H1 (cell line): ENCODE measurements at regions not wholly inside any gene's neighbourhood (a gene's known extent, or its start where the extent isn't known, plus 50 kb on each side); places are given as distances from the start of the nearest gene placed in this dataset.

Experiments used
- CTCF ChIA-PET: fragments of 300-600 bp; sonication (Branson Sonifier 250); formaldehyde crosslinking; loops from one replicate; lab custom pipeline; 2021; ENCODE audit not compliant: partially characterized antibody; lab: Charles Lee
- POLR2A ChIA-PET: fragments of 300-600 bp; sonication (Branson Sonifier 250); formaldehyde crosslinking; loops from one replicate; lab custom pipeline; 2021; ENCODE audit warnings: inconsistent platforms; ENCODE audit not compliant: partially characterized antibody; lab: Charles Lee
- DNase-seq, 2 experiments: peaks; one replicate each; pipeline versions ENCODE4 v3.0.0 to v3.0.0-alpha.2; 2010 to 2022; ENCODE audit warnings: low spot score in 2 of 2, low read depth in 1 of 2, mixed read lengths in 1 of 2
- FAIRE-seq: peaks from 2 replicates; lab custom pipeline; 2011; peaks lifted over from hg19 to GRCh38; lab: Jason Lieb, UNC
- H2AFZ ChIP-seq: 2 replicates; pipeline ENCODE4 v1.8.1; 2012; ENCODE audit warnings: low read length, inconsistent platforms
- H2AK5ac ChIP-seq: 2 replicates; pipeline ENCODE4 v1.6.1; 2013; ENCODE audit warnings: low read depth, low read length
- H2BK120ac ChIP-seq: replicated peaks from 2 replicates; pipeline ENCODE3; 2013; ENCODE audit warnings: low read depth, low read length, inconsistent platforms
- H2BK12ac ChIP-seq: 2 replicates; pipeline ENCODE4 v1.6.1; 2013; ENCODE audit warnings: low read depth, low read length
- H2BK15ac ChIP-seq: 2 replicates; pipeline ENCODE4 v1.6.1; 2013; ENCODE audit warnings: low read length
- H2BK20ac ChIP-seq: 2 replicates; pipeline ENCODE4 v1.6.1; 2013; ENCODE audit warnings: low read length
- H2BK5ac ChIP-seq: 2 replicates; pipeline ENCODE4 v1.6.1; 2013; ENCODE audit warnings: low read depth, low read length
- H3K14ac ChIP-seq: 2 replicates; pipeline ENCODE4 v1.6.1; 2013; ENCODE audit warnings: inconsistent platforms; ENCODE audit not compliant: insufficient read length
- H3K18ac ChIP-seq: 2 replicates; pipeline ENCODE4 v1.6.1; 2013; ENCODE audit warnings: low read length; ENCODE audit errors: extremely low read depth
- H3K23ac ChIP-seq: 2 replicates; pipeline ENCODE4 v1.6.1; 2013; ENCODE audit warnings: inconsistent platforms; ENCODE audit not compliant: insufficient read length
- H3K23me2 ChIP-seq: 2 replicates; pipeline ENCODE4 v1.6.1; 2013; ENCODE audit warnings: low read depth, low read length
- H3K27ac ChIP-seq: 2 replicates; pipeline ENCODE4 v1.6.1; 2011; ENCODE audit warnings: low read depth, low read length, inconsistent platforms
- H3K27me3 ChIP-seq, 4 experiments: replicated peaks in 1 of 4; 1 replicate in 1 of 4; 2 replicates in 3 of 4; pipeline versions ENCODE4 v1.6.1 to v1.8.1; 2011 to 2013; ENCODE audit warnings: low read length in 3 of 4, mild to moderate bottlenecking in 3 of 4, inconsistent platforms in 2 of 4, mixed read lengths in 2 of 4, moderate library complexity in 1 of 4; ENCODE audit not compliant: control insufficient read depth in 3 of 4, insufficient read depth in 3 of 4; ENCODE audit errors: extremely low read depth in 1 of 4
- H3K36me3 ChIP-seq, 4 experiments: 2 replicates each; pipeline versions ENCODE4 v1.6.1 to v1.8.1; 2011 to 2013; ENCODE audit warnings: mild to moderate bottlenecking in 4 of 4, low read length in 3 of 4, moderate library complexity in 2 of 4, control low read depth in 1 of 4, inconsistent platforms in 1 of 4; ENCODE audit not compliant: insufficient read depth in 4 of 4, control insufficient read depth in 2 of 4
- H3K4ac ChIP-seq: replicated peaks from 2 replicates; pipeline ENCODE3; 2013; ENCODE audit warnings: low read length, low read depth, mixed read lengths, inconsistent platforms; ENCODE audit not compliant: insufficient read length
- H3K4me1 ChIP-seq, 4 experiments: replicated peaks in 1 of 4; 1 replicate in 1 of 4; 2 replicates in 3 of 4; pipeline versions ENCODE4 v1.6.1 to v1.8.1; 2011 to 2013; ENCODE audit warnings: low read length in 3 of 4, inconsistent platforms in 2 of 4, mixed read lengths in 1 of 4; ENCODE audit not compliant: insufficient read depth in 4 of 4, control insufficient read depth in 3 of 4
- H3K4me2 ChIP-seq, 2 experiments: 2 replicates each; pipeline versions ENCODE4 v1.6.1 to v1.8.1; 2011 to 2013; ENCODE audit warnings: low read depth in 2 of 2, low read length in 2 of 2, control low read depth in 1 of 2, inconsistent platforms in 1 of 2, mild to moderate bottlenecking in 1 of 2; ENCODE audit not compliant: insufficient read depth in 1 of 2
- H3K4me3 ChIP-seq, 4 experiments: fragments of 200-600, 300-600 bp in 1 of 4; sonication (generic), shearing (Covaris generic), sonication (Bioruptor Twin) in 1 of 4; 2 replicates each; pipeline versions ENCODE4 v1.5.1 to v1.8.1; 2011 to 2016; ENCODE audit warnings: low read length in 4 of 4, low read depth in 3 of 4, control low read depth in 2 of 4, inconsistent platforms in 2 of 4, mild to moderate bottlenecking in 2 of 4, mixed read lengths in 1 of 4, moderate library complexity in 1 of 4; ENCODE audit not compliant: insufficient read depth in 2 of 4; ENCODE audit errors: extremely low read depth in 1 of 4
- H3K56ac ChIP-seq: replicated peaks from 2 replicates; pipeline ENCODE3; 2013; ENCODE audit warnings: low read depth, mild to moderate bottlenecking, mixed read lengths, low read length, inconsistent platforms; ENCODE audit not compliant: insufficient read length
- H3K79me1 ChIP-seq: 2 replicates; pipeline ENCODE4 v1.6.1; 2013; ENCODE audit warnings: low read depth, low read length, control low read depth
- H3K79me2 ChIP-seq, 2 experiments: 2 replicates each; pipeline versions ENCODE4 v1.6.1 to v1.8.1; 2012 to 2013; ENCODE audit warnings: low read length in 2 of 2, mild to moderate bottlenecking in 2 of 2, inconsistent platforms in 1 of 2; ENCODE audit not compliant: insufficient read depth in 2 of 2, control insufficient read depth in 1 of 2
- H3K9ac ChIP-seq, 4 experiments: replicated peaks in 1 of 4; 1 replicate in 1 of 4; 2 replicates in 3 of 4; pipeline versions ENCODE4 v1.6.1 to v1.8.1; 2011 to 2013; ENCODE audit warnings: low read depth in 3 of 4, low read length in 3 of 4, control low read depth in 2 of 4, mild to moderate bottlenecking in 2 of 4, moderate library complexity in 2 of 4, inconsistent platforms in 1 of 4; ENCODE audit errors: extremely low read depth in 1 of 4
- H3K9me3 ChIP-seq, 2 experiments: 2 replicates each; pipeline versions ENCODE4 v1.6.1 to v1.8.1; 2012 to 2013; ENCODE audit warnings: mild to moderate bottlenecking in 2 of 2, moderate library complexity in 2 of 2, control low read depth in 1 of 2, inconsistent platforms in 1 of 2, low read depth in 1 of 2, low read length in 1 of 2, mixed read lengths in 1 of 2; ENCODE audit not compliant: insufficient read depth in 2 of 2
- H4K20me1 ChIP-seq, 2 experiments: replicated peaks in 1 of 2; 2 replicates each; pipeline versions ENCODE3 to v1.8.1; 2011 to 2013; ENCODE audit warnings: inconsistent platforms in 2 of 2, low read length in 2 of 2, mild to moderate bottlenecking in 1 of 2; ENCODE audit not compliant: insufficient read depth in 2 of 2, control insufficient read depth in 1 of 2
- H4K5ac ChIP-seq: 2 replicates; pipeline ENCODE4 v1.6.1; 2013; ENCODE audit warnings: low read length, low read depth, mixed read lengths, inconsistent platforms; ENCODE audit not compliant: insufficient read length
- H4K8ac ChIP-seq: 2 replicates; pipeline ENCODE4 v1.8.0; 2013; ENCODE audit warnings: mild to moderate bottlenecking, moderate library complexity, low read length, inconsistent platforms; ENCODE audit not compliant: insufficient read depth; ENCODE audit errors: extremely low read depth
- H4K91ac ChIP-seq: replicated peaks from 2 replicates; pipeline ENCODE3; 2013; ENCODE audit warnings: low read length, mixed read lengths, inconsistent platforms; ENCODE audit not compliant: insufficient read length
- BRCA1 ChIP-seq: IDR thresholded peaks from 2 replicates; pipeline ENCODE4 v1.6.1; 2012; ENCODE audit warnings: low read depth, low read length, improper control_type of control experiment
- CBX8 ChIP-seq: fragments of 300-800, 300-1000 bp; sonication (generic); IDR thresholded peaks from 2 replicates; pipeline ENCODE4 v1.7.1; 2016; ENCODE audit warnings: low read depth, low read length, borderline replicate concordance
- CTBP2 ChIP-seq: IDR thresholded peaks from 2 replicates; pipeline ENCODE4 v1.7.0; 2011; ENCODE audit warnings: borderline replicate concordance, mild to moderate bottlenecking, moderate library complexity, mixed read lengths, low read length; ENCODE audit not compliant: insufficient read depth, insufficient read length
- WGBS, 2 experiments: shearing (Covaris generic) in 1 of 2; methylation state at CpG; one replicate each; pipeline versions ENCODE4 v1.1.6 to v1.1.7; 2013 to 2015; ENCODE audit warnings: low lambda C conversion rate in 2 of 2, mixed read lengths in 2 of 2, inconsistent platforms in 1 of 2, low coverage in 1 of 2, missing lambda C conversion rate in 1 of 2; ENCODE audit not compliant: insufficient replicate concordance in 2 of 2, insufficient coverage in 1 of 2, insufficient read length in 1 of 2; ENCODE audit errors: extremely low coverage in 1 of 2, missing lambda C conversion rate in 1 of 2; 5-methylcytosine and 5-hydroxymethylcytosine counted together

DNA sequence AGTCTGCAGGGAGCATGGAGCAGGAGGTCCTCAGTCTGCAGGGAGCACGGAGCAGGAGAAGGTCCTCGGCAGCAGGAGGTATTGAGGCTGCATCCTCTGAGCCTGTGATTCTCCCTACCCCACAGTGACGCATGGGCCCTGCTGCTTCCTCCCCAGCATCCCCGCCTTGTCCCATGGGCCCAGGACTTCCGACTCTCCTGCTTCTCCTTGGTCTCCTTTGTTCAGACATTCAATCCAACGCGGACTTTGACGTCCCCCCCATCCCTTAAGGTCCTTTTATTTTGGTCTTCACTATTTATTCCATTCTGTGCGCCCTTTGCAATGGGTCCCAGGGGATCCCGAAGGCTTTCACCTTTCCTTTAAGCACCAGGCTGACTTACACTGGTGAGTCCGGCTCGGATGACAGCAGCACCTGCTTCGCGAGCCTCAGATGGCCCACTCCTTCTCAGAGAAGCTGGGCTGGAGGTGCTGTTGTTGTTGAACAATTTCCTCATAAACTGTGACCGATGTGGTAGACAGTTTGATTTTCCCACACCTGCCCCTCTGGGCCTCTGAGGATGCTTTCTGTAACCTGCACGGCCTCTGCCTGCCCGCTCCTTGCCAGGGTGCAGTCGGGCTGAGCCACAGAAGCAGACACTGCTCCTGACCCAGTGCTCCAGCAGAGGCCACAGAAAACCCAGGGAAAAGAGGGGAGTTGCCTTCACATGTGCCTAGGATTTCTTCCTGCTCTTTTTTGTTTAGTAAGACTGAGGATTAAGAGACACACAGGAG is 407.2 kb upstream of the SHH start:
- Histone ChIP-seq H3K4me2 (no peak overlapping the region), H4K91ac (no peak overlapping the region)
- FAIRE-seq = no peak

More for the DNA sequence above, 407.2 kb upstream of the SHH start:
- TF ChIP-seq CBX8 (no peak), CTBP2 (no peak), BRCA1 (no peak)
- H3K36me3 ChIP-seq = no peaks in the 10 kb centered on the region
- H4K5ac ChIP-seq = no peak overlapping the region
- no peak overlapping the region for H4K8ac ChIP-seq
- no peak overlapping the region for H2BK12ac ChIP-seq
- no peak overlapping the region for H3K9ac ChIP-seq
- no peak overlapping the region for H3K4ac ChIP-seq
- ChIA-PET CTCF (no interaction called here), POLR2A (no interaction called here)
- H3K56ac ChIP-seq = no peak overlapping the region
- no peak overlapping the region for H3K14ac ChIP-seq
- H2AFZ ChIP-seq = 0 out of 2 replicates have a peak overlapping the region, but pooled peaks have one; percentile 4
- H2AK5ac ChIP-seq = no peak overlapping the region
- no peak overlapping the region for H3K27ac ChIP-seq
- no peak for DNase-seq
- WGBS, 2 experiments = 92% methylated on average over 18 of the region's 18 CpGs; no CpG with 5 or more reads in 1 of the 2 experiments
- H2BK120ac ChIP-seq = no peak overlapping the region
- H3K27me3 ChIP-seq = no peaks in the 10 kb centered on the region
- H4K20me1 ChIP-seq = no peaks in the 10 kb centered on the region
- H3K79me1 ChIP-seq = no peaks in the 10 kb centered on the region
- H3K79me2 ChIP-seq = no peaks in the 10 kb centered on the region
- H2BK20ac ChIP-seq = no peak overlapping the region
- no peak overlapping the region for H2BK5ac ChIP-seq
- H3K18ac ChIP-seq = no peak overlapping the region
- H3K4me1 ChIP-seq = no peaks in the 10 kb centered on the region
- H2BK15ac ChIP-seq = no peak overlapping the region
- peaks cover 0 to 1% of the 10 kb centered on the region in 2 experiments; a peak in 1 of 4 replicates for H3K9me3 ChIP-seq
- no peak overlapping the region for H3K23ac ChIP-seq
- H3K4me3 ChIP-seq = no peak overlapping the region
- no peaks in the 10 kb centered on the region; the same call in 1 of the 2 replicates for H3K23me2 ChIP-seq
